Neural crest cell (in vitro differentiated cells): ENCODE measurements at regions not wholly inside any gene's neighbourhood (a gene's known extent, or its start where the extent isn't known, plus 50 kb on each side); places are given as distances from the start of the nearest gene placed in this dataset.

Source experiments
- DNase-seq: peaks from one replicate; pipeline ENCODE4 v3.0.0; 2021; ENCODE audit warnings: low read depth, mixed read lengths, low spot score
- H3K27ac Mint-ChIP-seq: one replicate; pipeline ENCODE4 v1.8.0; 2021; ENCODE audit warnings: mild to moderate bottlenecking, mixed read lengths; ENCODE audit not compliant: unreplicated experiment
- H3K27me3 Mint-ChIP-seq: 2 replicates; pipeline ENCODE4 v1.8.0; 2021; ENCODE audit warnings: low read depth, mild to moderate bottlenecking, mixed read lengths
- H3K36me3 Mint-ChIP-seq: 2 replicates; pipeline ENCODE4 v1.8.0; 2021; ENCODE audit warnings: low read depth, mild to moderate bottlenecking, mixed read lengths
- H3K4me1 Mint-ChIP-seq: 2 replicates; pipeline ENCODE4 v1.8.0; 2021; ENCODE audit warnings: mixed read lengths
- H3K4me3 Mint-ChIP-seq: one replicate; pipeline ENCODE4 v1.8.0; 2021; ENCODE audit warnings: mild to moderate bottlenecking, mixed read lengths
- H3K9me3 Mint-ChIP-seq: 2 replicates; pipeline ENCODE4 v1.8.0; 2021; ENCODE audit warnings: mixed read lengths
- CTCF ChIP-seq: fragments of 200-600 bp; sonication (generic); conservative IDR thresholded peaks from 2 replicates; pipeline ENCODE4 v1.5.0; 2021; ENCODE audit warnings: antibody characterized with exemption, mild to moderate bottlenecking

DNA sequence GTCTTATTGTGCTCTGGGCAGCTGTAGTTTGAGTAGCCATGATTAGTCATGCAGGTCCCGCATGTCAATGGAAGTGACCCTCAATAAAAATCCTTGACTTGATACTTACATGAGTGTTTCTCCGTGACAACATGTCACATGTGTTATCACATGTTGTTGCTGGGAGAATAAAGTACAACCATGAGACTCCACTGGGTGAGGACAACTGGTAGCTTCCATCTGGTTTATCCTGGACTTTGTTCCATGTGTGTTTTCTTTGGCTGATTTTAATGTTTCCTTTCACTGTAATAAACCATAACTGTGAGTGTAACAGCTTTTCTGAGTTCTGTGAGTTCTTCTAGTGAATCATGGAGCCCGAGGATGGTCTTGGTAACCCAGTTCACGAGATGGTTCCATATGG, 63.1 kb upstream of the NDN start:
- H3K4me3 Mint-ChIP-seq: no peak overlapping the region
- peaks cover 2% of the 10 kb centered on the region for H3K9me3 Mint-ChIP-seq
- no peaks in the 10 kb centered on the region for H3K27me3 Mint-ChIP-seq
- peaks cover 11% of the 10 kb centered on the region for H3K4me1 Mint-ChIP-seq
- DNase-seq: no peak
- no peak overlapping the region for H3K27ac Mint-ChIP-seq
- H3K36me3 Mint-ChIP-seq: peaks cover 4% of the 10 kb centered on the region
- no peak for TF ChIP-seq CTCF

DNA sequence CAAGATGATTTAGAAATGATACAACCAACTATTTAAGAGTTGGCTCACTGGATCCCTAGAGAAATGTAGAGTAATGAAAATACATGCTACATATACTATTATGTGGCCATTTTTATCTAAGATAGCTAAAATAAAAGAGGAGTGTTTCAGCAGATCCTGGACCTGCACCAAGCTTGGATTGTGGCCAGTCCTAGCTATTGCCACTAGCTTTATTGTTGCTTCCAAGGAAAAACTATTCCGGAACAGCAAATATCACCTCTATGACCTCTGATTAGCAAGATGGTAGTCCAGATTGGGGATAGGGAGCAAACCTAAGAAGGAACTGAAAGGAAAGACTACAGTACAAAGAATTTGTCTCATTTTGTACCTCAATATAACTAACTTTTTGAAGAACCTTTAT, 63.7 kb upstream of the NDN start:
- Mint-ChIP-seq H3K36me3 (peaks cover 7% of the 10 kb centered on the region), H3K4me1 (peaks cover 11% of the 10 kb centered on the region), H3K4me3 (no peak overlapping the region), H3K27me3 (no peaks in the 10 kb centered on the region), H3K27ac (no peak overlapping the region), H3K9me3 (peaks cover 2% of the 10 kb centered on the region)
- TF ChIP-seq CTCF: no peak
- DNase-seq: no peak

- H3K36me3 Mint-ChIP-seq: peaks cover 11% of the 10 kb centered on the region
- peaks cover 2% of the 10 kb centered on the region for H3K9me3 Mint-ChIP-seq
- no peak overlapping the region for H3K27ac Mint-ChIP-seq
- no peak for DNase-seq
- peaks cover 16% of the 10 kb centered on the region for H3K4me1 Mint-ChIP-seq
- no peak for TF ChIP-seq CTCF
- H3K27me3 Mint-ChIP-seq: no peaks in the 10 kb centered on the region
- no peak overlapping the region for H3K4me3 Mint-ChIP-seq
Measured at GRCh38 chr15:23753248-23753647, 66.1 kb upstream of the NDN start.

DNA sequence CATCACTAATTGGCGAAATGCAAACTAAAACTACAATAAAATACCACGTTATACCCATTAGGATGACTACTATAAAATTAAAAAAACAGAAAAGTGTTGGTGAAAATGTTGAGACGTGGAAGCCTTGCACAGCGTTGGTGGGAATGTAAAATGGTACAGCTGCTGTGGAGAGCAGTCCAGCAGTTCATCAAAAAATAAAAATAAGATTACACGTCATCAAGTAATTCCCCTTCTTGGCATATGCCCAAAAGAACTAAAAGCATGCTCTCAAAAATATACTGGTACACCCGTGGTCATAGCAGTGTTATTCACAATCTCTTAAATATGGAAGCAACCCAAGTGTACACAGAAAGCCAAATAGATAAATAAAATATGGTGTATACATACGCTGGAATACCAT, 71.8 kb upstream of the NDN start:
- TF ChIP-seq CTCF: no peak
- H3K4me1 Mint-ChIP-seq: peaks cover 57% of the 10 kb centered on the region
- no peaks in the 10 kb centered on the region for H3K27me3 Mint-ChIP-seq
- H3K36me3 Mint-ChIP-seq: peaks cover 13% of the 10 kb centered on the region
- no peak for DNase-seq
- peaks cover 2% of the 10 kb centered on the region for H3K9me3 Mint-ChIP-seq
- H3K27ac Mint-ChIP-seq: no peak overlapping the region
- no peak overlapping the region for H3K4me3 Mint-ChIP-seq

DNA sequence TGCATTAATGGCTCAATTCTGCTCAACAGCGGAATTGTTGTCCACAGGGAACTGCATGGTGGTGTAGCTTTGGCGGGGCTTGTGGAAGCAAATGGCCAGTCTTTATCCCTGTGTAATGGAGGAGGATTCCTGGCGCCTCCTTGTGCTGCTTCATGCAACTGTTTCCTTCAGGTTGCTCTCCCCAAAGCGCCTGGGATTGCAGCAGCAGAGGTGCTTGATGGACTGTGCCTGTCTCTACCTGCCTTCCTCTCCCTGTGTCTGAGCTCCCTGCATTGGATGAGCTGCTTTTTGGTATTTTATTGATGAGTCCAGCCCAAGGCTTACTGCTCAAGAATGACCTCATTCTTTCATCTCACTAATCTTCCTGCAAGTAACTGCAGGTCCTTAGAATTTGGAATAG, 72.9 kb upstream of the NDN start:
- no peak for DNase-seq
- no peak for TF ChIP-seq CTCF
- no peaks in the 10 kb centered on the region for H3K27me3 Mint-ChIP-seq
- H3K27ac Mint-ChIP-seq: peak overlapping the region; percentile 50
- H3K4me1 Mint-ChIP-seq: peaks cover 67% of the 10 kb centered on the region
- H3K4me3 Mint-ChIP-seq: peak overlapping the region; percentile 84
- H3K9me3 Mint-ChIP-seq: peaks cover 7% of the 10 kb centered on the region
- peaks cover 18% of the 10 kb centered on the region for H3K36me3 Mint-ChIP-seq

DNA sequence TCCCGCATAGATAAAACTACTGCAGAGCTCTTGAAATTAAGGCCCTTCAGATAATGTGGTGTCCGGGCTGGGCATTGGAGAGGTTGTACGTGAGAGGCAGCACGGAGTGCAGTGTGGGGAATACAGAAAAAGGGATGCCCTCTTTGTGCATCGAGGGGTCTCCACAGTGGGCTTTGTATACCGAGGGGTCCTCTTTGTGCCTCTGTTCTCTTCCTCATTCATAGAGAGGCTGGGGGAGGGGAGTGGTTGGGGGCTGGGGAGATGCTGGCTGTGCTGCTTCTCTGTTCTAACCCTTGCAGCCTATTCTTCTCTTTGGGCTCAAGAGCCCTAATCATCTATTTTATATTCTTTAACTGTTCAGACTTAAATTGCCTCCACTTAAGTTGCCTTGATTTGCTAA, 74.3 kb upstream of the NDN start:
- TF ChIP-seq CTCF: no peak
- Mint-ChIP-seq H3K4me1 (peaks cover 68% of the 10 kb centered on the region), H3K27me3 (no peaks in the 10 kb centered on the region), H3K36me3 (peaks cover 24% of the 10 kb centered on the region), H3K27ac (peak overlapping the region; percentile 93), H3K4me3 (peak overlapping the region; percentile 84), H3K9me3 (peaks cover 14% of the 10 kb centered on the region)
- DNase-seq: no peak
